ENCODE measurements at regions not wholly inside any gene's neighbourhood (a gene's known extent, or its start where the extent isn't known, plus 50 kb on each side); places are given as distances from the start of the nearest gene placed in this dataset.
"Not testable (repeated sequence)": the region's sequence is repeated elsewhere in the genome, so short reads cannot be mapped to it uniquely, and the experiment has no call there.

GRCh38 chr1:120519196-120519595, 104.4 kb downstream of the NBPF8 start:
- not testable (repeated sequence) for DNase-seq; H3K9me3 ChIP-seq (ENCODE audit: insufficient read depth, low read depth, low read length); H3K18ac ChIP-seq (ENCODE audit: low read length); H3K79me1 ChIP-seq (ENCODE audit: low read length); H2BK12ac ChIP-seq (ENCODE audit: low read length); H3K4ac ChIP-seq (ENCODE audit: low read depth, low read length); H4K8ac ChIP-seq (ENCODE audit: low read depth, low read length); H2AFZ ChIP-seq (ENCODE audit: insufficient read depth, low read length, poor library complexity); H3K36me3 ChIP-seq (ENCODE audit: control insufficient read depth in 1 of 2, insufficient read depth in 2 of 2, low read length in 2 of 2); H3K79me2 ChIP-seq (ENCODE audit: control insufficient read depth, insufficient read depth, low read length, poor library complexity); H3K4me1 ChIP-seq (ENCODE audit: control insufficient read depth in 1 of 2, insufficient read depth in 2 of 2, low read length in 2 of 2); H3K4me2 ChIP-seq (ENCODE audit: low read length); H2AK5ac ChIP-seq (ENCODE audit: low read length); H2BK5ac ChIP-seq (ENCODE audit: low read depth, low read length, poor library complexity); H3K27me3 ChIP-seq (ENCODE audit: insufficient read depth, low read length); H4K91ac ChIP-seq (ENCODE audit: low read depth, low read length); H3K14ac ChIP-seq (ENCODE audit: low read length); H3K9ac ChIP-seq (ENCODE audit: low read length); H3K23ac ChIP-seq (ENCODE audit: low read length); H3K27ac ChIP-seq (ENCODE audit: low read depth, low read length); H3K4me3 ChIP-seq (ENCODE audit: low read depth, low read length); H2BK120ac ChIP-seq (ENCODE audit: insufficient read depth, low read length, poor library complexity); H4K12ac ChIP-seq (ENCODE audit: low read depth, low read length)
- WGBS (ENCODE audit: extremely low coverage, insufficient coverage, insufficient read length): no CpG with 5 or more reads among the region's 8 CpGs

GRCh38 chr1:120524416-120524815, 109.6 kb downstream of the NBPF8 start:
- not testable (repeated sequence) for H4K91ac ChIP-seq (ENCODE audit: low read depth, low read length); H3K4me1 ChIP-seq (ENCODE audit: control insufficient read depth in 1 of 2, insufficient read depth in 2 of 2, low read length in 2 of 2); H3K27ac ChIP-seq (ENCODE audit: low read depth, low read length); H2AK5ac ChIP-seq (ENCODE audit: low read length); H4K8ac ChIP-seq (ENCODE audit: low read depth, low read length); H3K27me3 ChIP-seq (ENCODE audit: insufficient read depth, low read length); H3K9me3 ChIP-seq (ENCODE audit: insufficient read depth, low read depth, low read length); H3K4me3 ChIP-seq (ENCODE audit: low read depth, low read length); H3K79me2 ChIP-seq (ENCODE audit: control insufficient read depth, insufficient read depth, low read length, poor library complexity); H3K9ac ChIP-seq (ENCODE audit: low read length); H2BK5ac ChIP-seq (ENCODE audit: low read depth, low read length, poor library complexity); H3K14ac ChIP-seq (ENCODE audit: low read length); H2BK120ac ChIP-seq (ENCODE audit: insufficient read depth, low read length, poor library complexity); DNase-seq; H2AFZ ChIP-seq (ENCODE audit: insufficient read depth, low read length, poor library complexity); H3K79me1 ChIP-seq (ENCODE audit: low read length); H3K4ac ChIP-seq (ENCODE audit: low read depth, low read length); H3K4me2 ChIP-seq (ENCODE audit: low read length); H3K23ac ChIP-seq (ENCODE audit: low read length); H2BK12ac ChIP-seq (ENCODE audit: low read length); H3K18ac ChIP-seq (ENCODE audit: low read length); H3K36me3 ChIP-seq (ENCODE audit: control insufficient read depth in 1 of 2, insufficient read depth in 2 of 2, low read length in 2 of 2); H4K12ac ChIP-seq (ENCODE audit: low read depth, low read length)
- no CpG with 5 or more reads among the region's 7 CpGs for whole genome bisulfite sequencing (ENCODE audit: extremely low coverage, insufficient coverage, insufficient read length)

DNA sequence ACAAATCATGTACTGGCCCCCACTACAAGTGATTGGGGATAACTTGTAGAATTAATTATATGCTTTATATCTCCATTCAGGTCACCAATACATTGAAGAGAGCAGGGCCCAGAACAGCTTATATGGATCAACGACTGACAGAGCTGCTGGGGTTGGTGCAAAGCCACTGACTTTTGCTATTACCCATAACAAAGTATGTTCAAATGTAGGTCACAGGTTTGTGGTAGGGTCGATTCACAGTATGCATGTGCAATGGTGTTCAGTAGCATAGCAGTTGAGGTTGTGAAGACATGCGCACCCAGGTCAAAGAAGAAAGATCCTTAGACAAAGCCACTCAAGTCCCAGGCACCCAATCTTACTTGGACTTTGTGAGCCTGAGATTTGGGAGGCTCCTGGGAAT, 110.6 kb downstream of the NBPF8 start:
- H3K79me2 ChIP-seq (ENCODE audit: control insufficient read depth, insufficient read depth, low read length, poor library complexity); H3K9ac ChIP-seq (ENCODE audit: low read length); H3K4ac ChIP-seq (ENCODE audit: low read depth, low read length); H3K79me1 ChIP-seq (ENCODE audit: low read length); H3K27ac ChIP-seq (ENCODE audit: low read depth, low read length); DNase-seq; H2BK12ac ChIP-seq (ENCODE audit: low read length); H4K8ac ChIP-seq (ENCODE audit: low read depth, low read length); H4K12ac ChIP-seq (ENCODE audit: low read depth, low read length); H3K27me3 ChIP-seq (ENCODE audit: insufficient read depth, low read length); H2AFZ ChIP-seq (ENCODE audit: insufficient read depth, low read length, poor library complexity); H3K36me3 ChIP-seq (ENCODE audit: control insufficient read depth in 1 of 2, insufficient read depth in 2 of 2, low read length in 2 of 2); H3K18ac ChIP-seq (ENCODE audit: low read length); H2BK5ac ChIP-seq (ENCODE audit: low read depth, low read length, poor library complexity); H3K14ac ChIP-seq (ENCODE audit: low read length); H4K91ac ChIP-seq (ENCODE audit: low read depth, low read length); H3K23ac ChIP-seq (ENCODE audit: low read length); H3K9me3 ChIP-seq (ENCODE audit: insufficient read depth, low read depth, low read length); H2AK5ac ChIP-seq (ENCODE audit: low read length); H3K4me1 ChIP-seq (ENCODE audit: control insufficient read depth in 1 of 2, insufficient read depth in 2 of 2, low read length in 2 of 2); H3K4me2 ChIP-seq (ENCODE audit: low read length); H3K4me3 ChIP-seq (ENCODE audit: low read depth, low read length); H2BK120ac ChIP-seq (ENCODE audit: insufficient read depth, low read length, poor library complexity): not testable (repeated sequence)
- WGBS (ENCODE audit: extremely low coverage, insufficient coverage, insufficient read length): no CpG with 5 or more reads among the region's 3 CpGs

DNA sequence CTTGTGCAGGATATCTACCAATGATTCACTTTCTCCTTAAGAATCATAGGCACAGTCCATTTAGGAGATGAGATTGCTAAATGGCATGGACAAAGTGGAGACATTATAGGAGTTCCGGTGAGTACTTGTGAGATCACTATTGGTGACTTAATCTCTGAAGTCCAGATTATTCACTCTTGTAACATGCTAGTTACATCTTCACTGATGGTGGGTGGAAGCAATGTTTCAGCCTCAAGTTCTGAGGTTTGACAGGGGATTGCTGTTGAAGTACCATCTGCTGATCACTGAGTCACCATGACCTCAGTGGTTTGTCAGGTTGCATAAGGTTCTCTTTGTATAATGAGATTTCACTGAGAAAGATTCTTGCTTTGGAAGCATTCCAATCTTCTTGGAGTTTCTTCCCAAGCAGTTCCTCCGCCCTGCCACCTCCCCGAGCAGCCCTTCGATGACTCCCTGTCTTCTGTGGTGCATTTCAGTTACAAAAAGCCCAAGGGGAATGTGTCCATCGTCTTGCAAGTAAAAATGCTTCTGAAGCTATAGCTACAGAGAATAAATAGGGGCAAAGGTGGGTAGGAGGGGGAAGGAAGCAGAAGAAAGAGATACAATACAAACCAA, 114.7 kb downstream of the NBPF8 start:
- not testable (repeated sequence) for H2AK5ac ChIP-seq (ENCODE audit: low read length)

More for the DNA sequence above, 114.7 kb downstream of the NBPF8 start:
- H3K9me3 ChIP-seq (ENCODE audit: insufficient read depth, low read depth, low read length); H2BK120ac ChIP-seq (ENCODE audit: insufficient read depth, low read length, poor library complexity); H3K4me1 ChIP-seq (ENCODE audit: control insufficient read depth in 1 of 2, insufficient read depth in 2 of 2, low read length in 2 of 2); H2BK5ac ChIP-seq (ENCODE audit: low read depth, low read length, poor library complexity); H4K91ac ChIP-seq (ENCODE audit: low read depth, low read length); H3K79me1 ChIP-seq (ENCODE audit: low read length); H2AFZ ChIP-seq (ENCODE audit: insufficient read depth, low read length, poor library complexity); H3K9ac ChIP-seq (ENCODE audit: low read length); H4K8ac ChIP-seq (ENCODE audit: low read depth, low read length); H4K12ac ChIP-seq (ENCODE audit: low read depth, low read length); H3K79me2 ChIP-seq (ENCODE audit: control insufficient read depth, insufficient read depth, low read length, poor library complexity); H3K23ac ChIP-seq (ENCODE audit: low read length); H3K27me3 ChIP-seq (ENCODE audit: insufficient read depth, low read length); H3K4me2 ChIP-seq (ENCODE audit: low read length); H3K14ac ChIP-seq (ENCODE audit: low read length); H3K18ac ChIP-seq (ENCODE audit: low read length); H3K4me3 ChIP-seq (ENCODE audit: low read depth, low read length); DNase-seq; H3K36me3 ChIP-seq (ENCODE audit: control insufficient read depth in 1 of 2, insufficient read depth in 2 of 2, low read length in 2 of 2); H2BK12ac ChIP-seq (ENCODE audit: low read length); H3K27ac ChIP-seq (ENCODE audit: low read depth, low read length); H3K4ac ChIP-seq (ENCODE audit: low read depth, low read length): not testable (repeated sequence)
- no CpG with 5 or more reads among the region's 5 CpGs for WGBS (ENCODE audit: extremely low coverage, insufficient coverage, insufficient read length)
